Esophagus squamous epithelium (tissue), 5 donors: ENCODE measurements at regions not wholly inside any gene's neighbourhood (a gene's known extent, or its start where the extent isn't known, plus 50 kb on each side); places are given as distances from the start of the nearest gene placed in this dataset.
"Not testable (repeated sequence)": the region's sequence is repeated elsewhere in the genome, so short reads cannot be mapped to it uniquely, and the experiment has no call there.

ENCODE experiments used
- DNase-seq: peaks from one replicate; lab custom pipeline; 2025; lab: John Stamatoyannopoulos, UW
- H3K27ac ChIP-seq, 4 donors: fragments of 200-600 bp; sonication (generic); one replicate each; pipeline ENCODE4 v1.5.1; 2016 to 2019; ENCODE audit warnings: mild to moderate bottlenecking in 1 of 4
- H3K27me3 ChIP-seq, 4 donors: fragments of 200-600 bp; sonication (generic); 1 replicate in 3 of 4; 2 replicates in 1 of 4; pipeline versions ENCODE4 v1.5.1 to v1.6.0; 2017 to 2021; ENCODE audit warnings: antibody characterized with exemption in 1 of 4
- H3K36me3 ChIP-seq, 3 donors: fragments of 200-600 bp; sonication (generic); one replicate each; pipeline ENCODE4 v1.5.1; 2016 to 2019
- H3K4me1 ChIP-seq, 3 donors: fragments of 200-600 bp; sonication (generic); one replicate each; pipeline ENCODE4 v1.5.1; 2017 to 2019
- H3K4me3 ChIP-seq, 4 donors: fragments of 200-600 bp; sonication (generic); 1 replicate in 3 of 4; 2 replicates in 1 of 4; pipeline ENCODE4 v1.5.1; 2016 to 2019; ENCODE audit warnings: mild to moderate bottlenecking in 2 of 4, moderate library complexity in 1 of 4
- H3K9me3 ChIP-seq, 3 donors: fragments of 200-600 bp; sonication (generic); one replicate each; pipeline ENCODE4 v1.5.1; 2016 to 2019
- CTCF ChIP-seq, 6 experiments: fragments of 450-650 bp in 4 of 6; fragments of 200-600 bp in 2 of 6; sonication (generic) in 2 of 6; IDR thresholded peaks; one replicate each; pipeline ENCODE4 v1.5.1; 2016 to 2019; ENCODE audit warnings: antibody characterized with exemption in 6 of 6, mild to moderate bottlenecking in 4 of 6, moderate library complexity in 4 of 6
- POLR2A ChIP-seq, 4 donors: fragments of 450-650 bp; IDR thresholded peaks; one replicate each; pipeline ENCODE4 v1.6.1; 2017; ENCODE audit warnings: antibody characterized with exemption in 4 of 4, mild to moderate bottlenecking in 4 of 4, moderate library complexity in 3 of 4
- WGBS, 2 donors: methylation state at CpG; one replicate each; pipeline ENCODE4 v1.1.5; 2018; 5-methylcytosine and 5-hydroxymethylcytosine counted together
- intact Hi-C: fragments of 100-400 bp; cut with DNase I; formaldehyde crosslinking; loops from one replicate; pipeline ENCODE4 v1.15.0; 2022
- donor health status: DM: yes; HTN: yes; CAD: no.

GRCh38 chr16:79991969-79992368 lies 391.4 kb upstream of the MAF start:
- Histone ChIP-seq H3K4me3 (no peak overlapping the region), H3K27me3 (no peaks in the 10 kb centered on the region), H3K27ac (no peak overlapping the region), H3K4me1 (no peaks in the 10 kb centered on the region), H3K9me3 (no peaks in the 10 kb centered on the region), H3K36me3 (no peaks in the 10 kb centered on the region)
- intact Hi-C loops: no loop called here
- WGBS, 2 donors: 64 to 69% methylated on average over 3 of the region's 4 CpGs
- DNase-seq: no peak
- TF ChIP-seq CTCF (IDR thresholded peaks at IDR 0.05): no peak
- no peak for TF ChIP-seq POLR2A (IDR thresholded peaks at IDR 0.05)

GRCh38 chr16:79988721-79989220 lies 388.2 kb upstream of the MAF start:
- WGBS, 2 donors: 75 to 88% methylated on average over 3 of the region's 3 CpGs
- no peaks in the 10 kb centered on the region for H3K27me3 ChIP-seq
- no peak for DNase-seq
- H3K4me1 ChIP-seq: no peaks in the 10 kb centered on the region
- H3K36me3 ChIP-seq: no peaks in the 10 kb centered on the region
- intact Hi-C loops: no loop called here
- no peaks in the 10 kb centered on the region for H3K9me3 ChIP-seq
- no peak overlapping the region for H3K27ac ChIP-seq
- no peak overlapping the region for H3K4me3 ChIP-seq
- no peak for TF ChIP-seq CTCF (IDR thresholded peaks at IDR 0.05)
- no peak for TF ChIP-seq POLR2A (IDR thresholded peaks at IDR 0.05)

GRCh38 chr16:79988089-79988488 lies 387.6 kb upstream of the MAF start:
- TF ChIP-seq POLR2A (IDR thresholded peaks at IDR 0.05): no peak
- TF ChIP-seq CTCF (IDR thresholded peaks at IDR 0.05): no peak

GRCh38 chr16:79986352-79986751 lies 385.8 kb upstream of the MAF start:
- no peak for DNase-seq
- Histone ChIP-seq H3K27me3 (no peaks in the 10 kb centered on the region), H3K4me3 (no peak overlapping the region), H3K9me3 (no peaks in the 10 kb centered on the region), H3K36me3 (no peaks in the 10 kb centered on the region), H3K27ac (no peak overlapping the region), H3K4me1 (no peaks in the 10 kb centered on the region)
- WGBS, 2 donors: 66 to 77% methylated on average over 4 of the region's 4 CpGs
- no peak for TF ChIP-seq POLR2A (IDR thresholded peaks at IDR 0.05)
- TF ChIP-seq CTCF (IDR thresholded peaks at IDR 0.05): no peak
- intact Hi-C loops: no loop called here

More at GRCh38 chr16:79988089-79988488, 387.6 kb upstream of the MAF start:
- Histone ChIP-seq H3K27ac (no peak overlapping the region), H3K9me3 (no peaks in the 10 kb centered on the region), H3K4me3 (no peak overlapping the region), H3K36me3 (no peaks in the 10 kb centered on the region), H3K27me3 (no peaks in the 10 kb centered on the region), H3K4me1 (no peaks in the 10 kb centered on the region)
- WGBS, 2 donors: 90 to 96% methylated on average over 3 of the region's 3 CpGs
- intact Hi-C loops: no loop called here
- DNase-seq: no peak

GRCh38 chr16:79985606-79986005 lies 385.1 kb upstream of the MAF start:
- Histone ChIP-seq H3K4me3 (no peak overlapping the region), H3K36me3 (no peaks in the 10 kb centered on the region), H3K27ac (no peak overlapping the region), H3K27me3 (no peaks in the 10 kb centered on the region), H3K9me3 (no peaks in the 10 kb centered on the region), H3K4me1 (no peaks in the 10 kb centered on the region)
- TF ChIP-seq POLR2A (IDR thresholded peaks at IDR 0.05): no peak
- TF ChIP-seq CTCF (IDR thresholded peaks at IDR 0.05): no peak
- intact Hi-C loops: no loop called here
- no peak for DNase-seq
- WGBS, 2 donors: 76 to 84% methylated on average over 3 of the region's 3 CpGs

GRCh38 chr16:79984149-79984548 lies 383.6 kb upstream of the MAF start:
- H3K9me3 ChIP-seq, H3K36me3 ChIP-seq, intact Hi-C loops, H3K27me3 ChIP-seq, H3K4me3 ChIP-seq, DNase-seq, H3K27ac ChIP-seq, H3K4me1 ChIP-seq: not testable (repeated sequence)
- 91 to 97% methylated on average over 6 of the region's 6 CpGs for WGBS, 2 donors
